Erythroblast (primary cell): ENCODE measurements at regions not wholly inside any gene's neighbourhood (a gene's known extent, or its start where the extent isn't known, plus 50 kb on each side); places are given as distances from the start of the nearest gene placed in this dataset.

Source experiments
- GATA1 ChIP-seq: IDR thresholded peaks from 2 replicates; pipeline ENCODE4 v1.6.1; 2011; ENCODE audit warnings: low read depth, mild to moderate bottlenecking, control low read depth, low read length, moderate library complexity
- POLR2A ChIP-seq: IDR thresholded peaks from 2 replicates; pipeline ENCODE4 v1.6.1; 2011; ENCODE audit warnings: mild to moderate bottlenecking, low read length

DNA sequence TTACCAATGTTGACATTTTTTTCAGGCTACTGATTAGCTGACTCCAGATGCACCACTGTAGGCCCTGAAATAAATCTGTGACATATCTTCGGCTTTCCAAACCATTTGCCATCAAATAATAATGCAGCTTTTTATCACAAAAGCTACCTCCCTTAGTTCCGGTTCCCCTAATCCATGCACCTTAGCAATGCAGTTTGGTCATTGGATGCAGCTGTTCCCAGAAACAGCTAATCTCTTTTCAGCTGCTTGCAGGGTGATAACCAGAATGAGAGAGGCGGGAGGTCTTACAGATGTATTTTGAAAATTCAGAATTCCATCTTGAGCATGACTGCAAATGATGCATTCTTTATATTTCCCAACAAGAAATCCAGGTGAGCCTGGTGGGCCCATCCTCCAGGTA lies 646.2 kb downstream of the SOX5 start:
- TF ChIP-seq POLR2A (no peak), GATA1 (no peak)
